ENCODE measurements at regions not wholly inside any gene's neighbourhood (a gene's known extent, or its start where the extent isn't known, plus 50 kb on each side); places are given as distances from the start of the nearest gene placed in this dataset.

GRCh38 chr10:42934842-42935241 is 142.0 kb upstream of the RET start:
- no peak for TF ChIP-seq CTCF (IDR thresholded peaks at IDR 0.05)
- TF ChIP-seq POLR2A (IDR thresholded peaks at IDR 0.05), result no peak
